HG03439 (cell line): ENCODE measurements at regions not wholly inside any gene's neighbourhood (a gene's known extent, or its start where the extent isn't known, plus 50 kb on each side); places are given as distances from the start of the nearest gene placed in this dataset.

Experiments used
- ATAC-seq: cut with Tn5 transposase; IDR thresholded peaks from one replicate; pipeline ENCODE4 v1.9.1; 2021; ENCODE audit warnings: mild to moderate bottlenecking, moderate library complexity; ENCODE audit not compliant: unreplicated experiment

DNA sequence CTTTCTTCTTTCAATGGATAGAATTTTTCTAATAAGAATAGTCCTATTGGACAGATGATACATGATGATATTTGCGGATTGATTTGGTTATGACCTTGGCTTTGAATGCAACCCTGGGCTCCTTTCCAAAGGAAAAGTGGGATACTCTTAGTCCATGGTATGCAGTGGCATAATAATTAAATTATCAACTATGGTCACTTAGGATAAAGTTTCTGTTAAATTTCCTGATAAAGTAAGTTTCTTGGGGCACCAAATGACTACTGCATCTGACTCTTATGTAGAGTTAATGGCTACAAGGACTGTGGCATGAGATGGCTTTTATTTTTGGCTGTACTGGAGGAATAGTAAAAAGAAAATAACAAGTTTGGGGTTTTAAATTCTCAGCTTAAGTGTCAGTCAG, 126.7 kb downstream of the QPCT start:
- ATAC-seq: no peak

DNA sequence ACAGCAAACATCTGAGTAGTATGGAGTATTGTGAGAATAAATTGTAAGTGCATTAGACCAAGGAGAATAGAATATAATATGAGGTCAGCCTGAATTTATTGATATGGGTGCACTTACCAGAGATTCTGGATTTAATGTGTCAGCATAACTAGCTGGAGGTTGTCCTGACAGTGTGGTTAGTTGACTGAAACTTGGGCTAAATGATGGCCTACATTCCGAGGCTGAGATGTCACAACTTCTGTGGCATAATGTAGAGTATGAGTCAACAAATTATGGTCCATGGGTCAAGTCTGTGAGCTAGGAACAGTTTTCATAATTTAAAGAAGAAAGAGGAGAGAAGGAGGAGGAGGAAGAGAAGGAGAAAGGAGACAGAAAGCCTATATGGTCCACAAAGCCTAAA, 127.6 kb downstream of the QPCT start:
- no peak for ATAC-seq

DNA sequence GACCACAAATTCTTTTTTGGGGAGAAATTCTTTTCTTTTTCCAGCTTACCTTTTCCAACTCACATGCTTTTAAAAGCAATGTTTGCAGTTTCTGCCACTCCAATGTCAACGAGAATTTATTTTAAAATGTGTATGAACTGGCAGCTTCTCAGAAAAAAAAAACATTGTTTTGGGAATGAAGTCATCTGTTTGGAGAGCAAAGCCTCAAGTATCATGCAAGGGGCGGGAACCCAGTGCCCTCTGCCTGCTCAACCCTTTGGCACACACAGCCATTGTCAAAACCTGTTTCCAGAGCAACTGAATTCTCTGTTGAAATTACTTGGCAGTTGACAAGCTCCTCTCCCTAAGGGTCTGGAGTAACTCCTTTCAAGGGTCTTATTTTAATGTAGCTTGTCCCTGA, 128.5 kb downstream of the QPCT start:
- ATAC-seq: no peak

DNA sequence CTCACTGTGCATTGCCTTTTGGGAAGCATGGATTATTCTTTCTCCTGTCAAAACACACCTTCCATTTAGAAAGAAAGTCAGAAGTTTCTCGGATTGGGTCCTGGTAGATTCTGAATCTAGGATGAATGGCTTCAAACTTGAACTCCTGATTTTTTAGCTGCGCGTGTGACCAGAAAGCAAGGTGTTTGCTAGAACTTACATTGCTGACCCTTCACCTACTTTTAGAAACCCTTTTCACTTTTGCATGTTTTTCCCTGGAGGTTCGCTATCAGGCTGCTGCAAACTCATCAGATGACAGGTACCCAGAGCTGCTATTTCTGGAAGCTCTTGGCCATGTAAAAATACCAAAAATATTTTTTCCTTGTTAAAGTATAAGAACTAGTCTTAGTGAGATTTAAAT, 132.0 kb downstream of the QPCT start:
- ATAC-seq: no peak

DNA sequence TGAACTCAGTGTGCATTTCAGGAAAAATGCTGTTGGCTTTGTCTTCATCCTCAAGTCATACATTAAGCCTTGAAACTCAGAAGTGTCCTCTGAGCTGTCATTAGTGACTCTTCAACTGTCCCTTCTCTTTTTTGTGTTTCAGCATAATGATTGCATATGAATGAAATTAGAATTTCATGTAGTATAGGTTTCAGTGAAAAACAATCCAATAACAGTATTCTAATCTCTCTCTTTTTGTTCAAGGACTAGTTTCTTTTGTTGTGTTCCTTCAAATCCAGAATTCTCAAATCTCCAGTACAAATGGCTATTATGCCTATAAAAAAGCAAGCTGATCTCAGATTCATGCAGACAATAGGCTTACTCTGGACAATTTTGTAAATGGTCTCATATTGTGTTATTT, 133.5 kb downstream of the QPCT start:
- ATAC-seq: no peak

DNA sequence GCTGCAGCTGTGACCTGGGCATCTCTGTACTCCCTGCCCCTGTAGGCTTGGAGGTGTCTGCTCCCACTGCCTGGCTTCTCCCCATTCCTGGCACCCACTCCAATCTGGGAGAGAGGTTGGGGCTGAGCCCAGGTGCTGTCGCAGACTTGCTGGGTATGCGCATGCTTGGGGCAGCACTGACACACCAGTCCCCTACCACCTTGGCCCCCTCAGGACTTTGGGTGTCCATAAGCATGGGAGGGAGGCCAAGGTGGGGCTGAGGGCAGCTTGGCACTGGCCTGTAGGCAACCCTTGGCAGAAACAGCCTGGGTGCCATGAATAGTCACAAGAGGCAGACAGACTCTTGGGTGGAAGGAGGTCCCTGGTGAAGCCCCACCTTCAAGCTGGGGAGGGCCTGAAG, 136.8 kb downstream of the QPCT start:
- no peak for ATAC-seq

DNA sequence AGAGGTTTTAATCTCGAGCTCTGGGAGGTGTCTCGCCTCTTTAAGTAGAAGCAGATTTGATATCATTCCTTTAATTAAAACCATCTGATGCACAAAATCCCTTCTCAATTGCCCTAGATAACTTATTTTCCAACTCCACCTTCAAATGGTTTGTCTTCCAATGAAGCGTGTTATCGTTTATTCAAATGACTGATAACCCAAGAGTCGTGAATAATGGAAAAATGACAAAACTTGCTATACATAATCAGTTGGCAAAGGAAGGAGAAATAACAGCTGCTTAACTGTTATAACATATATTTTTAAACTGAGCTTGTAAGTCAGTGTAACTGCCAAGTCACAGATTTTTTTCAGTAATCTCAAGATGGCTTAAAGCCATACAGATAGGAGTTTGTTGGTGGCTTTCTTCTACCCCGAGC, 144.6 kb downstream of the QPCT start:
- ATAC-seq: no peak

DNA sequence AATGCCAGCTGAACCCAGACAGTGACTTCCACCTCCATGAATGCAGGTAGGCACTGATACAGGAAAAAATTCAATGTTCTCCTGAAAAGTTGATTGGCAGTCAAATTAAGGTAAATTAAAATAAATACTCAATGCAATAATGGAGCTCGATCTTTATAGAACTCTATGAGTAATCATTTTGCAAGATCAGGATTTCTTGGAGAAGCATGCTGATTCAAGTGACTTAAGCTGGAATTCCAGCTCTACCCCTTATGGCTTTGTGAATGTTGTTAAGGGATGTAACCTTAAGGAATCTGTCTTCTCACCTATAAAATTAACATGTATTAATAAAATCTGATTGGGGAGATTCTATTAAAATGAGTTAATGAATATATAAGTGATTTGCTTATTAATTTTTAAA, 145.1 kb downstream of the QPCT start:
- ATAC-seq: no peak

DNA sequence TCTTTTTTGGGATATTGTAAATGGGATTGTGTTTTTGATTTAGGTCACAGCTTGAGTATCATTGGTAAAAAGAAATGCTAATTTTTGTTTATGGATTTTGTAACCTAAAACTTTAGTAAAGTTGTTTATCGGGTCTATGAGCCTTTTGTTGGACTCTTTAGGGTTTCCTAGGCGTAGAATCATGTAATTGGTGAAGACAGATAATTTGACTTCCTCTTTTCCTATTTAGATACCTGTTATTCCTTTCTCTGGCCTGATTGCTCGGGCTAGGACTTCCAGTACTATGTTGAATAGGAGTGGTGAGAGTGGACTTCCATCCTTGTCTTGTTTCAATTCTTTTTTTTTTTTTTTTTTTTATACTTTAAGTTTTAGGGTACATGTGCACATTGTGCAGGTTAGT, 149.0 kb downstream of the QPCT start:
- no peak for ATAC-seq

DNA sequence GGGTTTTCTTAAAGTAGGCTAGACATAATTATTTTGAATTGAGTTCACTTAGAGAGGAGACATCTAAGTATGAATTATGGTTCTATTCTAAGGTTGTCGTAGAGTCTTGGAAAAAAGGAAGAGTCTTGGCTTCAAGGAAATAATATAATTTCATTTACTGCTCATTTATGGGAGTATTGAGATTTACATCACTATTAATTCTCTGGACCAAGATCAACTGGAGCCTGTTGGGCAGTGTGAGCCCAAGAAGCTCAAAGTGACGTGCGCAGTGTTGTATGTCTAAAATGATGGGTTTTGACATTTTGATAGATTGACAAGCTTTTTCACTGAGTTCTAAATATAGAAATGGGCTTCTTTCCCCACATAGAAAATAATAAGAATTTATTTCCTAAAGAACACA, 154.7 kb downstream of the QPCT start:
- no peak for ATAC-seq

DNA sequence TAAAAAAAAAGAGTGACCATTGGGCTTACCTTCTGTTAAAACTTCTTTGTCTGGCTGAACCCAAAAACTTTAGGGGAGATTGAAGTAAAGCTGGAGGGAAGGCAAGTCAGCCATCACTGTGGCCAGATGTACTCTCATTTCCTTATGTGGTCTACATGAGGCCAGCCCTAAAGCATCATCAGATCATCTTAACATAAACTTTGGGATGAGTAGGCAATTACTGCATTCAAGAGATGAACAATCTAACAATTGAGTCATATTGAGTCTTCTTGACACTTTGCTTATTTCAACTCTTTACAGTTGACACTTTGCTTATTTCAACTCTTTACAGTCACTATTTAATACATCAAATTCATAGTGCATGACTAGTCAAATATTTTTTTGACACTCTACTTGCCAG, 155.6 kb downstream of the QPCT start:
- ATAC-seq: no peak

DNA sequence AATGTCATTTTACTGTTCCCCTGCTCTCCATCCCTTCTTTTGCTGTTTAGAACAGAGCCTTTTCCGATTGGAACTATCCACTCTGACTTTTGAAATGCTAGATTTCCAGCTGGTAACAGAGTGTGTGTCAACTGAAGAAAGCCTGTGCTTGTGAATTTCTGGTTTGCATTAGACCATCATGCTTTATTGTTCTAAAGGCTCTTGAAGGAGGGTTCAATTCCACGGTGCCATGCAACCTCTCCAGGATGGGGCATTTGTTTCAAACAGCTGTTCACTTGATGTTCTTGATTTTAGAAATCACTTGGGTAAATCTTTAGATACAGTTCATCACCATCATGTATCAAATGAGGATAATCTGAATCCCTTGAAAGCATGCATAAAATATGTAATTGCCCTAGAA, 156.7 kb downstream of the QPCT start:
- ATAC-seq: no peak

DNA sequence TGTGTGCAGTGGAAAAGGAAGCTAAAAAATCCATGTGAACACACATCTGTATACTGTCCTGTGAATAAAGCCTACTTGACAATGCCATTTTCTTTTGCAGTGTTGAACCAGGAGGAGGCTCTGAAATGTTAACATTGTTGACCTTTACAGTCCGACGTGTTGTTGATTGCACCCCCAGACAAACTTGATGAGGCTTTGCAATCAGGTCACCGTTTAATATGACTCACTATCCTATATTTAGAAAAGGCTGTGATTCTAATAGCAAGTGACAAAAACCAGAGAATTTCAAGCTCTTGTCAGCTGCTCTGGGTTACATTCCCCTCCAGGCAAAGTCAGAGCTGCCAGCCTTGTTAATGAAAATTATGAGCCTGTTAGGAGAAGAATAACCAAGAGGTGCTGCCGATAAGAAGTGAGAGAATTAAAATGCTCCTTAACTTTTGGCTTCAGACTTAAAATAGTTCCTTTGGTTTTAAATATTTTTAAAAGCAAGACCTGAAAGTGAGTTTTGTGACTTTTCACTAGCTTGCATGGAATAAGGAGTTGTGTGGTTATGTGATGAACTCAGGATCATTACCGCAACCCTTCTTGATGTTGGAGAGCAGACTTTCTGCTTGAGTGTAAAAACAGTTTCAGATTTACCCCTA, 162.1 kb downstream of the QPCT start:
- no peak for ATAC-seq

DNA sequence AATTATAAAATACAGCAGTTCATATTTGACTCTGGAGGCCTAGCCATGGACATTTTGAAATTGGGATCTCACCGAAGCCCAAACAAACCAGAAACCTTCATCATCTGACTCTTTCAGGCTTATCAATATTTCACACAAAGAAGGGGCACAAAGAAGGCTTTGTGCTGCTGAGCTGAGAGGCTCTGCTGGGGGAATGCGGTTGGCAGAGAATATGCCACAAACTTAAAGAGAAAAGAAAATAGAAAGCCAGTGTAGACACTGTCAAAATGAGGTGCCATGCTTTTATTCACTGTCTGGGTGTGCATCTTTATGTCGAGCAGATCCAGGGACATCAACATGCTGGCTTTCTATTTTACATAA, 162.6 kb downstream of the QPCT start:
- no peak for ATAC-seq

DNA sequence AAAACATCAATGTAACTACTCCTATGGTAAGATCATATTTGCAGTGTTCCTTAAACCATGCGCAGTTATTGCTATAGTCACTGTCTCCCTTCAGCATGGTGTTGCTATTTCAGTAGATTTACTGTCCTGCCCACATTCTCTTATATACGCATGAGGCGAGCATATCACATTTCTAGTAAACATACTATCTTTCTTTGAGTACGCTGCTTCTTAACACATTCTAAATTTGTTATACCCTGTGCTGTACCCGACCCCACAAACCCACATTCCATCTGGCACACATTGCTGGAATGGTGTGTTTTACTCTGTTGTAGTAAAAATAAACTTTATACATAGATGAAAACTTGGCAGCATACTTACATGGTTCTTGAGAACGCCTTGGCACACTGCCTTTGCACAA, 163.3 kb downstream of the QPCT start:
- no peak for ATAC-seq

DNA sequence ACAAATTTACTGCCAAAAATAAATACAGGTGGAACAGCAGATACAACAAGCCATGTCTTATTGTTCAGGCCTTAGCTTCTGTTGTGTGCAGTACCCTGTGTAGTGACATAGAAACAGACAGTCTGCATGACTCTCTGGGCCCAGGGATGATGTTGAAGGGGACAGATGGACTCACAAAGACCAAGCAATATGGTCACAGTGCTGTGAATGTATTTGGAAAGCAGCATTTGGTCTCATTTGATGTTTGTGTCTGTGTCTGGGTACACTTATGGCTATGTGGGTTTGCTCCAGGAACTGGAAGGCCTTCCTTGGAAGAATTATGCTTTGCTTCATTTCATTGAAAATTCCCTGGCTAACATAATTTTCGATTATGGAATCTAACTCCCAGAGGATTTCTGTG, 158.5 kb downstream of the CDC42EP3 start:
- no peak for ATAC-seq

DNA sequence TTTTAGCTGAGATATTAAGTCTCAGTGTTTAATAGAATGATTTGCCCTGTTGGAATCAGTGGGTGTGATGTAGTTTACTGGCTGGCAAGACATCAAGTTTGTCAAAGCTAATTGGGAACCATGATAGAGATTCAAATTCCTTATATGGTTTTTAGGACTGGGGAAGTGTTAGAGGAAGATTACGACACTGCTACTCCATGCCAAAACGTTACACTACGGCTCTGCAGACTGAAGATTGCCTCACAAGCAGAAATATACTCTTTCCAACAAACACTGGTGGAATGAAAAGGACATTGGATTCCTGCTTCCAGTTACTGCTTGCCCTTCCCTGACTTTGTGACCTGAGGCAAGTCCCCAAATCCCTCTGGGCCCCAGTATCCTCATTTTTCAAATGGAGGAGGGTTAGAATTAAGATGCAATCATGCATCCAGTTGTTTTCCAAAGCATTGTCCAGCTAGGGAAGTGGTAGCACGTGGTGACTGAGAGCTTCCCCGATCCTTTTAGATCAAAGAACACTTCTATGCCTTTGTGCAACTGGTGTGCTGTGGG, 147.6 kb downstream of the CDC42EP3 start:
- ATAC-seq: no peak

DNA sequence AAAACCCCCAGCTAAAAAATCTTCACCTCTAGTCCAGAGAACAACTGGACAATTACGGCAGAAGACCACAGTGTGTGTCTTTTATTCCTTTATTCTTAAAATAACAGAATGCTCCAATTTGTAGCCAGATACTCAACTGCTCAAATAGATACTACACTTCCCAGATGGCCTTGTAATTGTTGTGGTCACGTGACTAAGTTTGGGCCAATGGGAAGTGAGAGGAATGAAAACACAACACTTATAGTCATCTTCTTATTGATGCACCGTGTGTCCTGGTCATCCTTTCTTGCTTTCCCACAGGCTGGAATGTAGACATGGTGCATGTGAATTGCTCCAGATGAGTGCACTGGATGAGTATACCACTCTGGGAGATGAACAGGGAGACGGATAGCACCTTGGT, 145.1 kb downstream of the CDC42EP3 start:
- no peak for ATAC-seq

DNA sequence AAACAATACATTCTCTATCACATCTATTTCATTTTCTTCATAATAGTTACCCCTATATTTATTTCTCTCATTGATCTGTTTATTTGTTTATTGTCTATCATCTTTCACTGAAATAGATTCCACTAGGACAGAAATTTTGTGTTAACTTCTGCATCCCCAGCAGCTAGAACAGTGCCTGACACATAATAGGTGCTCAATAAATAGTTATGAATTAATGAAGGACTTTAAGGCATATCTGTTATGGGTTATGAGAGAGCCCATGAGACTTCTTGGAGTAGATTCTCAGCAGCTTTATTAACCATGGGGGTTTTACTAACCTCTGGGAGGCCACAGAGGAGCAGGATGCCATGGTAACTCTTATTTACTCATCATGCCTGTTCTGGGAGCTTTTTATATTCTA, 144.6 kb downstream of the CDC42EP3 start:
- no peak for ATAC-seq

DNA sequence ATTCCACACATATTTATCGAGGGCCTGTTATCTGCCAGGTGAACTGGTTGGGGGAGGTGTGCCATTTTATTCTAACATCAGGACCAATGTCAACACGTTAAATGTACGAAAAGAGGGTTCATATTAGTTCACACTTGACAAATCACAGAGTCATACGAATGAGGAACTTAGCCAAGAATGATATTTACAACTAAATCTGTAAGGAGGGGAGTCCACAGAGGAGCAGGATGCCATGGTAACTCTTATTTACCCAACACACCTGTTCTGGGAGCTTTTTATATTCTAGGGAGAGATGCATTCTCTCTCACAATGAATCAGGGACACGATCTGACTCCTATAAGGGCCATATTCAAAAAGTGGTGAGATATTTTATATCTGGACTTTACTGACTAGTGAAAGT, 144.1 kb downstream of the CDC42EP3 start:
- no peak for ATAC-seq

DNA sequence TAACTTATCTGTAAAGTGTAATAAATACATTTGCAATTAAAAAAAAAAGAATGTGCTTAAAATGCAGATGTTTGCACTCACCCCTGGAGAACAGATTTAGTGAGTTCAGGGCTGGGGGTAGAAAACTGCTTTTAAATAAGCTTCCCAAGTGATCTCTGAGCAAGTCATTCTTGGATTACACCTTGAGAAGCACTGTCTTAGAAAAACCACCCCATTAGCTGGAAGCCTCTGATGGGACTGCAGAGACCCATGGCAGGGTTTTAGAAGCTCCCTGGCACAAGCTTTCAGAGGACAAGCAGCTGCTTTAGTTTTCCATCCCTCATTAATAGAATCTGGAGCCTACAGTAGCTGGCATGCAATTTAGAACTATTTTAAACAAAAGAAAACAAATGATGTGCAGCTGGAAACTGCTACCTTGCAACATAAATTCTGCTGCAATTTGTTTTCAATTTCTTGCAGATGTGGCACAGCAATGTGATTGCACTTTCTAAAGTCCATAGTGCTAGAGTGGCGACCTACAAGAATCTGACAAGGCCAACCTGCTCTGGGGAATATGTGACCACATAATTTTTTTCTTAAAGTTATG, 141.5 kb downstream of the CDC42EP3 start:
- ATAC-seq: no peak

DNA sequence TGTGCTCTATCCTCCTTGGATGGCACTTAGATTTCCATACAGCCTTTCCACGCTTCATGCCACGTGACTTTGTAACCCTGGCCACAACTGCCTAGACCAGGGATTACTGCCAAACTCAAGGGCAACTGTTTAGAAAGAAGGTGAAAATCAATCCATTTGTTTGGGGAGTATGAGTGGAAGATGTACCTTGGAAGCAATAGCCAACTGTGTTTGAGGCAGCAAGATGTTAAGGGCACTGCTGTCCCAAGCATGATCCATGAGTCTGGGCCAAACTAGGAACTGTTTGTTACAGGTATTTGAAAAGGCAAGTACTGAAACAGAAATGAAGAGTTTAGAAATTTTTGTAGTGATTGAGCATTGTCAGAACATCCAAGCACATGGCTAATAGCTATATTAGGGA, 138.9 kb downstream of the CDC42EP3 start:
- no peak for ATAC-seq

DNA sequence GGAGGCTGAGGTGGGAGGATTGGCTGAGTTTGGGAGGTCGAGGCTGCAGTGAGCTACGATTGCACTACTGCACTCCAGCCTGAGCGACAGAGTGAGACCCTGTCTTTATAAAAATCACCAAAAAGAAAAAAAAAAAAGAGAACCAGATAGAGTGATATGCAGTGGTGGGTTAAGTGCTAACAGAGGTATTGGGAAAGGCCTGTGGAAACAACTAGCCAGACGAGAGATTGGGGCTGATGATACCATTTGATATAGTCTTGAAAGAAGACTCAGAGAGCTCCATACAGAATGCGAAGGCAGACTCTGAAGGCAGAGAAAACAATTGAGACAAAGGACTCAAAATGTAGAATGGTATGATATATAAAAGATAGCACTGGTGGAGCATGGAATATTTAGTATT, 134.1 kb downstream of the CDC42EP3 start:
- ATAC-seq: no peak
